WTC11 (cell line): ENCODE measurements at regions not wholly inside any gene's neighbourhood (a gene's known extent, or its start where the extent isn't known, plus 50 kb on each side); places are given as distances from the start of the nearest gene placed in this dataset.

ENCODE experiments used
- ATAC-seq: fragments of 200-7000 bp; cut with Tn5 transposase; 2 replicates; pipeline ENCODE4 v1.10.0; 2021; ENCODE audit warnings: mild to moderate bottlenecking, moderate library complexity
- CTCF ChIA-PET: fragments of 300-600 bp; sonication (Branson Sonifier 250); formaldehyde crosslinking; loops from one replicate; lab custom pipeline; 2021; ENCODE audit warnings: antibody characterized with exemption; lab: Charles Lee
- POLR2A ChIA-PET: fragments of 350-600 bp; sonication (Branson Sonifier 250); formaldehyde crosslinking; loops from one replicate; lab custom pipeline; 2021; ENCODE audit warnings: antibody characterized with exemption; lab: Charles Lee
- DNase-seq: peaks from one replicate; pipeline ENCODE4 v3.0.0; 2021; ENCODE audit warnings: low spot score
- H3K27ac Mint-ChIP-seq: 2 replicates; pipeline ENCODE4 v1.8.0; 2021; ENCODE audit warnings: mixed read lengths
- H3K27me3 Mint-ChIP-seq: 2 replicates; pipeline ENCODE4 v1.8.0; 2021; ENCODE audit warnings: low read depth, mild to moderate bottlenecking, moderate library complexity, mixed read lengths
- H3K36me3 Mint-ChIP-seq: 2 replicates; pipeline ENCODE4 v1.8.0; 2021; ENCODE audit warnings: mixed read lengths
- H3K4me1 Mint-ChIP-seq: 2 replicates; pipeline ENCODE4 v1.8.0; 2022; ENCODE audit warnings: mixed read lengths
- H3K4me3 Mint-ChIP-seq: 2 replicates; pipeline ENCODE4 v1.8.0; 2021; ENCODE audit warnings: mild to moderate bottlenecking, moderate library complexity, mixed read lengths
- H3K9me3 Mint-ChIP-seq: 2 replicates; pipeline ENCODE4 v1.8.0; 2021; ENCODE audit warnings: mixed read lengths
- CREM ChIP-seq: sonication (generic); formaldehyde crosslinking; IDR thresholded peaks from 2 replicates; pipeline ENCODE4 v1.8.1; 2022; ENCODE audit warnings: mild to moderate bottlenecking, missing genetic modification reagents, moderate library complexity
- EMX1 ChIP-seq: fragments of 250-450 bp; sonication (Bioruptor Pico); IDR thresholded peaks from 2 replicates; pipeline ENCODE4 v1.8.0; 2021; ENCODE audit warnings: mild to moderate bottlenecking
- FOXK1 ChIP-seq: sonication (generic); formaldehyde crosslinking; IDR thresholded peaks from 2 replicates; pipeline ENCODE4 v1.8.0; 2022; ENCODE audit warnings: mild to moderate bottlenecking, moderate library complexity, missing genetic modification reagents
- GABPB1 ChIP-seq: sonication (generic); formaldehyde crosslinking; IDR thresholded peaks from 2 replicates; pipeline ENCODE4 v1.8.1; 2023; ENCODE audit warnings: mild to moderate bottlenecking, missing genetic modification reagents
- IRF2 ChIP-seq: sonication (generic); formaldehyde crosslinking; IDR thresholded peaks from 2 replicates; pipeline ENCODE4 v1.8.0; 2022; ENCODE audit warnings: low read depth, missing genetic modification reagents, borderline replicate concordance
- KAT7 ChIP-seq: sonication (generic); formaldehyde crosslinking; IDR thresholded peaks from 2 replicates; pipeline ENCODE4 v1.8.1; 2023; ENCODE audit warnings: missing genetic modification reagents, mild to moderate bottlenecking, borderline replicate concordance
- NR3C1 ChIP-seq: sonication (generic); formaldehyde crosslinking; conservative IDR thresholded peaks from 2 replicates; pipeline ENCODE4 v1.8.1; 2023; ENCODE audit warnings: low read depth, mild to moderate bottlenecking, missing genetic modification reagents
- SP1 ChIP-seq: sonication (generic); formaldehyde crosslinking; conservative IDR thresholded peaks from 2 replicates; pipeline ENCODE4 v1.8.1; 2022; ENCODE audit warnings: missing genetic modification reagents
- TEAD1 ChIP-seq: sonication (generic); formaldehyde crosslinking; IDR thresholded peaks from 2 replicates; pipeline ENCODE4 v1.8.0; 2022; ENCODE audit warnings: mild to moderate bottlenecking, missing genetic modification reagents
- TP53 ChIP-seq: sonication (generic); formaldehyde crosslinking; IDR thresholded peaks from 2 replicates; pipeline ENCODE4 v1.8.1; 2023; ENCODE audit warnings: mild to moderate bottlenecking, missing genetic modification reagents
- ZNF121 ChIP-seq: sonication (generic); formaldehyde crosslinking; IDR thresholded peaks from 2 replicates; pipeline ENCODE4 v1.8.0; 2023; ENCODE audit warnings: missing genetic modification reagents
- ZNF138 ChIP-seq: sonication (generic); formaldehyde crosslinking; conservative IDR thresholded peaks from 2 replicates; pipeline ENCODE4 v1.8.1; 2022; ENCODE audit warnings: mild to moderate bottlenecking, moderate library complexity, missing genetic modification reagents
- ZNF396 ChIP-seq: fragments of 250-450 bp; sonication (Bioruptor Pico); IDR thresholded peaks from 2 replicates; pipeline ENCODE4 v1.8.0; 2021; ENCODE audit warnings: mild to moderate bottlenecking, moderate library complexity, borderline replicate concordance
- TF ChIP-seq, protein P1 (sequence below): sonication (generic); formaldehyde crosslinking; IDR thresholded peaks from 2 replicates; pipeline ENCODE4 v1.8.0; 2022; ENCODE audit warnings: mild to moderate bottlenecking, missing genetic modification reagents
- TF ChIP-seq, protein P2 (sequence below): sonication (generic); formaldehyde crosslinking; IDR thresholded peaks from 2 replicates; pipeline ENCODE4 v1.8.1; 2022; ENCODE audit warnings: mild to moderate bottlenecking, moderate library complexity, missing genetic modification reagents
- TF ChIP-seq, protein P3 (sequence below): sonication (generic); formaldehyde crosslinking; conservative IDR thresholded peaks from 2 replicates; pipeline ENCODE4 v1.8.1; 2023; ENCODE audit warnings: mild to moderate bottlenecking, low read depth, missing genetic modification reagents, moderate library complexity
- TF ChIP-seq, protein P4 (sequence below): fragments of 200-600 bp; IDR thresholded peaks from 2 replicates; pipeline ENCODE4 v1.8.0; 2022; ENCODE audit warnings: antibody characterized with exemption
- TF ChIP-seq, protein P5 (sequence below): sonication (generic); formaldehyde crosslinking; IDR thresholded peaks from 2 replicates; pipeline ENCODE4 v1.8.1; 2022; ENCODE audit warnings: low read depth, missing genetic modification reagents, borderline replicate concordance
- TF ChIP-seq, protein P6 (sequence below): sonication (generic); formaldehyde crosslinking; IDR thresholded peaks from 2 replicates; pipeline ENCODE4 v1.8.1; 2022; ENCODE audit warnings: missing genetic modification reagents, borderline replicate concordance

DNA sequence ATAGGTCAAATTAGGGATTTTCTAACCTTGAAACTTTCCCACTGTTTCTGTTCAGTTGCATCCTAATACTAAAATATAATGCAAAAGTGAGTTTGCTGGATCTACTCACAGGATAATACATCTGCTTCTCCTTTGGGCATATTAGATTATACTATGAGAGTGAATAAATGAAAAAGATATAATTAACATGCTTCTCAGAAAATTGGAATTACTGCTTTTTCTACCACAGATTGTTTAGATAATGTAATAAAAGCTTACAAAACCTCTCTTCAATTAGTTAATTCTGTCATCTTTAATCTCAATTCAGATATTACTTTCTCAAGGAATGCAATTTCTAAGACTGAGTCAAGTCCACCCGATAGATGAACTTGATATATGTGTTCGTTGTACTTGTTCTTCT lies 1077.2 kb upstream of the CDH2 start:
- TF ChIP-seq ZNF138 (CRISPR knock-in tag) (no peak), IRF2 (CRISPR knock-in tag) (no peak), TP53 (no peak), ZNF396 (CRISPR knock-in tag) (no peak), GABPB1 (CRISPR knock-in tag) (no peak), EMX1 (CRISPR knock-in tag) (no peak), FOXK1 (CRISPR knock-in tag) (no peak), CREM (CRISPR knock-in tag) (no peak), KAT7 (no peak), ZNF121 (CRISPR knock-in tag) (no peak), SP1 (CRISPR knock-in tag) (no peak)
- TF ChIP-seq, protein P1, sequence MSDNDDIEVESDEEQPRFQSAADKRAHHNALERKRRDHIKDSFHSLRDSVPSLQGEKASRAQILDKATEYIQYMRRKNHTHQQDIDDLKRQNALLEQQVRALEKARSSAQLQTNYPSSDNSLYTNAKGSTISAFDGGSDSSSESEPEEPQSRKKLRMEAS (CRISPR knock-in tag), result no peak
- TF ChIP-seq, protein P2, sequence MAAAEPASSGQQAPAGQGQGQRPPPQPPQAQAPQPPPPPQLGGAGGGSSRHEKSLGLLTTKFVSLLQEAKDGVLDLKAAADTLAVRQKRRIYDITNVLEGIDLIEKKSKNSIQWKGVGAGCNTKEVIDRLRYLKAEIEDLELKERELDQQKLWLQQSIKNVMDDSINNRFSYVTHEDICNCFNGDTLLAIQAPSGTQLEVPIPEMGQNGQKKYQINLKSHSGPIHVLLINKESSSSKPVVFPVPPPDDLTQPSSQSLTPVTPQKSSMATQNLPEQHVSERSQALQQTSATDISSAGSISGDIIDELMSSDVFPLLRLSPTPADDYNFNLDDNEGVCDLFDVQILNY (CRISPR knock-in tag), result no peak
- TF ChIP-seq, protein P3, sequence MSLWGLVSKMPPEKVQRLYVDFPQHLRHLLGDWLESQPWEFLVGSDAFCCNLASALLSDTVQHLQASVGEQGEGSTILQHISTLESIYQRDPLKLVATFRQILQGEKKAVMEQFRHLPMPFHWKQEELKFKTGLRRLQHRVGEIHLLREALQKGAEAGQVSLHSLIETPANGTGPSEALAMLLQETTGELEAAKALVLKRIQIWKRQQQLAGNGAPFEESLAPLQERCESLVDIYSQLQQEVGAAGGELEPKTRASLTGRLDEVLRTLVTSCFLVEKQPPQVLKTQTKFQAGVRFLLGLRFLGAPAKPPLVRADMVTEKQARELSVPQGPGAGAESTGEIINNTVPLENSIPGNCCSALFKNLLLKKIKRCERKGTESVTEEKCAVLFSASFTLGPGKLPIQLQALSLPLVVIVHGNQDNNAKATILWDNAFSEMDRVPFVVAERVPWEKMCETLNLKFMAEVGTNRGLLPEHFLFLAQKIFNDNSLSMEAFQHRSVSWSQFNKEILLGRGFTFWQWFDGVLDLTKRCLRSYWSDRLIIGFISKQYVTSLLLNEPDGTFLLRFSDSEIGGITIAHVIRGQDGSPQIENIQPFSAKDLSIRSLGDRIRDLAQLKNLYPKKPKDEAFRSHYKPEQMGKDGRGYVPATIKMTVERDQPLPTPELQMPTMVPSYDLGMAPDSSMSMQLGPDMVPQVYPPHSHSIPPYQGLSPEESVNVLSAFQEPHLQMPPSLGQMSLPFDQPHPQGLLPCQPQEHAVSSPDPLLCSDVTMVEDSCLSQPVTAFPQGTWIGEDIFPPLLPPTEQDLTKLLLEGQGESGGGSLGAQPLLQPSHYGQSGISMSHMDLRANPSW (CRISPR knock-in tag), result no peak
- TF ChIP-seq, protein P4, sequence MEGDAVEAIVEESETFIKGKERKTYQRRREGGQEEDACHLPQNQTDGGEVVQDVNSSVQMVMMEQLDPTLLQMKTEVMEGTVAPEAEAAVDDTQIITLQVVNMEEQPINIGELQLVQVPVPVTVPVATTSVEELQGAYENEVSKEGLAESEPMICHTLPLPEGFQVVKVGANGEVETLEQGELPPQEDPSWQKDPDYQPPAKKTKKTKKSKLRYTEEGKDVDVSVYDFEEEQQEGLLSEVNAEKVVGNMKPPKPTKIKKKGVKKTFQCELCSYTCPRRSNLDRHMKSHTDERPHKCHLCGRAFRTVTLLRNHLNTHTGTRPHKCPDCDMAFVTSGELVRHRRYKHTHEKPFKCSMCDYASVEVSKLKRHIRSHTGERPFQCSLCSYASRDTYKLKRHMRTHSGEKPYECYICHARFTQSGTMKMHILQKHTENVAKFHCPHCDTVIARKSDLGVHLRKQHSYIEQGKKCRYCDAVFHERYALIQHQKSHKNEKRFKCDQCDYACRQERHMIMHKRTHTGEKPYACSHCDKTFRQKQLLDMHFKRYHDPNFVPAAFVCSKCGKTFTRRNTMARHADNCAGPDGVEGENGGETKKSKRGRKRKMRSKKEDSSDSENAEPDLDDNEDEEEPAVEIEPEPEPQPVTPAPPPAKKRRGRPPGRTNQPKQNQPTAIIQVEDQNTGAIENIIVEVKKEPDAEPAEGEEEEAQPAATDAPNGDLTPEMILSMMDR, result no peak
- TF ChIP-seq, protein P5, sequence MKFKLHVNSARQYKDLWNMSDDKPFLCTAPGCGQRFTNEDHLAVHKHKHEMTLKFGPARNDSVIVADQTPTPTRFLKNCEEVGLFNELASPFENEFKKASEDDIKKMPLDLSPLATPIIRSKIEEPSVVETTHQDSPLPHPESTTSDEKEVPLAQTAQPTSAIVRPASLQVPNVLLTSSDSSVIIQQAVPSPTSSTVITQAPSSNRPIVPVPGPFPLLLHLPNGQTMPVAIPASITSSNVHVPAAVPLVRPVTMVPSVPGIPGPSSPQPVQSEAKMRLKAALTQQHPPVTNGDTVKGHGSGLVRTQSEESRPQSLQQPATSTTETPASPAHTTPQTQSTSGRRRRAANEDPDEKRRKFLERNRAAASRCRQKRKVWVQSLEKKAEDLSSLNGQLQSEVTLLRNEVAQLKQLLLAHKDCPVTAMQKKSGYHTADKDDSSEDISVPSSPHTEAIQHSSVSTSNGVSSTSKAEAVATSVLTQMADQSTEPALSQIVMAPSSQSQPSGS (CRISPR knock-in tag), result no peak
- TF ChIP-seq, protein P6, sequence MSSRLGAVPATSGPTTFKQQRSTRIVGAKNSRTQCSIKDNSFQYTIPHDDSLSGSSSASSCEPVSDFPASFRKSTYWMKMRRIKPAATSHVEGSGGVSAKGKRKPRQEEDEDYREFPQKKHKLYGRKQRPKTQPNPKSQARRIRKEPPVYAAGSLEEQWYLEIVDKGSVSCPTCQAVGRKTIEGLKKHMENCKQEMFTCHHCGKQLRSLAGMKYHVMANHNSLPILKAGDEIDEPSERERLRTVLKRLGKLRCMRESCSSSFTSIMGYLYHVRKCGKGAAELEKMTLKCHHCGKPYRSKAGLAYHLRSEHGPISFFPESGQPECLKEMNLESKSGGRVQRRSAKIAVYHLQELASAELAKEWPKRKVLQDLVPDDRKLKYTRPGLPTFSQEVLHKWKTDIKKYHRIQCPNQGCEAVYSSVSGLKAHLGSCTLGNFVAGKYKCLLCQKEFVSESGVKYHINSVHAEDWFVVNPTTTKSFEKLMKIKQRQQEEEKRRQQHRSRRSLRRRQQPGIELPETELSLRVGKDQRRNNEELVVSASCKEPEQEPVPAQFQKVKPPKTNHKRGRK (CRISPR knock-in tag), result no peak
- POLR2A ChIA-PET, result no interaction called here
- no peak overlapping the region for H3K27ac Mint-ChIP-seq
- H3K4me1 Mint-ChIP-seq, result no peaks in the 10 kb centered on the region
- H3K9me3 Mint-ChIP-seq, result no peaks in the 10 kb centered on the region
- H3K4me3 Mint-ChIP-seq, result no peak overlapping the region
- CTCF ChIA-PET, result no interaction called here
- DNase-seq (no peak), ATAC-seq (no peak)
- H3K27me3 Mint-ChIP-seq, result no peaks in the 10 kb centered on the region
- no peaks in the 10 kb centered on the region for H3K36me3 Mint-ChIP-seq

DNA sequence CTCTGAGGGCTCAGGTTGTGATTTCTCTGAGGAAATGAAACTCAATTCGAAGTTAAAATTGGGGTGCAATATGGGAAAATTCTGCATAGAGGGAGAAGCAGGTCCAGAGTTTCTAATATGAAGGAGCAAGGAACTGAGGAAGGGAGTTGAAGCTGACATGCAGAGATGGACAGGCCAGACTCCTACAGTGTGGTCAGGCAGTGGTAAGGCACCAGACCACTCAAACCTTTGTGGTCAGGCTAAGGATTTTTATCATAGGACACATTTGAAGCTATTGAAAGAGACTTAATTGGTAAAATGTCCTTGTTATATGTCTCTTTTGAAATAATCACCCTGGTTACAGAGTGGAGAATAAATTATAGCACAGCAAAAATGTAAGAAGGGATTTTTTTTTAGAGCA lies 1074.8 kb upstream of the CDH2 start:
- no peak overlapping the region for H3K4me3 Mint-ChIP-seq
- TF ChIP-seq TEAD1 (CRISPR knock-in tag) (no peak), NR3C1 (CRISPR knock-in tag) (no peak)
- TF ChIP-seq, all 79 proteins: peak for 0
- no peaks in the 10 kb centered on the region for H3K36me3 Mint-ChIP-seq
- ATAC-seq (no peak), DNase-seq (no peak)
- no peaks in the 10 kb centered on the region for H3K27me3 Mint-ChIP-seq
- peaks cover 2% of the 10 kb centered on the region; the same call in 1 of the 2 replicates for H3K9me3 Mint-ChIP-seq
- POLR2A ChIA-PET, result no interaction called here
- H3K4me1 Mint-ChIP-seq, result peaks cover 6% of the 10 kb centered on the region
- CTCF ChIA-PET, result no interaction called here
- H3K27ac Mint-ChIP-seq, result no peak overlapping the region
